ENCODE measurements at regions not wholly inside any gene's neighbourhood (a gene's known extent, or its start where the extent isn't known, plus 50 kb on each side); places are given as distances from the start of the nearest gene placed in this dataset.

DNA sequence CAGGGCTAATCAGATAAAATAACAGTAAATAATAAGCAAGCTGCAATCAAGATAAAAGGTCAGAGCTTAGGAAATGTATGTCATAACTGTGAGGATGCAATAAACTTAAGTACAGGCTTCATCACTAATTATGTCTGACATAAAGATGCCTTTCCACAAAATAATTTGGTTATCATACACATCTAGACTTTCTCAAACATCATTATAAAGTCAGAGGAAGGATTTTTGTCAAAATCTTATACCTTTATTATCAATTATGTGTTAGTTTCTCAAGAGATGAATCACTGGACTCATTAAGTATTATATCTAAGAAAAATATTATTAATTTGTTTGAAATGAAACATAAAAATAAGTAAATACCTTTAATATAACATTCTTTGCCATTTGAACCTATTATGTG, 695.4 kb upstream of the INTU start:
- no peaks in the 10 kb centered on the region for H3K9me3 ChIP-seq (ENCODE audit: insufficient read depth, low read depth, low read length)
- H3K4me1 ChIP-seq (ENCODE audit: insufficient read depth, low read length), result no peaks in the 10 kb centered on the region
- H3K27ac ChIP-seq (ENCODE audit: low read length), result no peak overlapping the region
- H3K36me3 ChIP-seq (ENCODE audit: insufficient read depth, low read depth, low read length), result no peaks in the 10 kb centered on the region
- no peak overlapping the region for H3K9ac ChIP-seq (ENCODE audit: low read depth, low read length)
- no peak overlapping the region for H3K4me3 ChIP-seq (ENCODE audit: low read length)
- no peaks in the 10 kb centered on the region for H3K27me3 ChIP-seq (ENCODE audit: insufficient read depth, low read length)

DNA sequence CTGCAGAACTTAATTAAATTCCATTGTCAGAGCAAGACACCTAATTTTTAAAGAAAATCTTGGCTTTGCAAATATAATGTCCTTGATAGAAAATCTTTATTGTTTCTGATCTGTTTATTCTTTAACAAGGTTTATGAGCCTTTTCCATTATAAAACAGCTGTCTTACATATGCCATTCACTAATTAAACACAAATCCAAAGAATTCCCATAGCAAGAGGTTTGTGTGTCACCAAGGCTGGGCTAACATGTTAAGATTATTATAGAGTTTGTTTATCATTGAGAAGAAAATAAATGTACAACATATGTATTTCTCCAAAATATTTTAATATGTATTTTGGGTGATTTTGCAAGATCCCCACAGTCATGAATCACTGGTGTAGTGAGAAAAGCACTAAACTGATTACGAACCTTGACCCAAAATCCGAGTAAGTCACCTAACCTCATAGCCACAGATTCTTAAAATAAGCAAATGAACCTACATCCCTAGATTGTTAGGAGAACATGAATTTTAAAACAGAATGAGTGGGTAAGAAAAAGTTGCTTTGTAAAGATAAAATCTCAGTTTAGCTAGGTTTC, 694.8 kb upstream of the INTU start:
- Histone ChIP-seq H3K27me3 (ENCODE audit: insufficient read depth, low read length) (no peaks in the 10 kb centered on the region), H3K9me3 (ENCODE audit: insufficient read depth, low read depth, low read length) (no peaks in the 10 kb centered on the region), H3K9ac (ENCODE audit: low read depth, low read length) (no peak overlapping the region), H3K4me3 (ENCODE audit: low read length) (no peak overlapping the region), H3K36me3 (ENCODE audit: insufficient read depth, low read depth, low read length) (no peaks in the 10 kb centered on the region), H3K27ac (ENCODE audit: low read length) (no peak overlapping the region), H3K4me1 (ENCODE audit: insufficient read depth, low read length) (no peaks in the 10 kb centered on the region)

DNA sequence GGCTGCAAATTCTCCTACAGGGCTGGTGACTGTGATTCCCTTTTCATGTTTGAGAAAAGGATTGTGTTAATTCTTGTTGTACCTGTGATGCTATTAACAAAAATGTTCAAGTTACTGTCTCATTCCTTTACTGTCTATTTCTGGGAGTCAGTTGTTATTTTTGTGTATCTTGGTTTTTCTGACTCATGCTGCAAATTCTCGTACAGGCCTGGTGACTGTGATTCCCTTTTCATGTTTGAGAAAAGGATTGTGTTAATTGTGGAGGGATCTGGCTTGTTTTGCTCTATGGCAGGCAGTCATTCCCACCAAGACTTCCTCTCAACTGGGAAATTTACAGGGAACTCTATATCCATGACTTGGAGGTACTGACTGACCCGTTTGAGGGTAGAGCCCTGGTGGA, 693.4 kb upstream of the INTU start:
- Histone ChIP-seq H3K36me3 (ENCODE audit: insufficient read depth, low read depth, low read length) (no peaks in the 10 kb centered on the region), H3K27ac (ENCODE audit: low read length) (no peak overlapping the region), H3K4me3 (ENCODE audit: low read length) (no peak overlapping the region), H3K4me1 (ENCODE audit: insufficient read depth, low read length) (no peaks in the 10 kb centered on the region), H3K27me3 (ENCODE audit: insufficient read depth, low read length) (no peaks in the 10 kb centered on the region), H3K9me3 (ENCODE audit: insufficient read depth, low read depth, low read length) (no peaks in the 10 kb centered on the region), H3K9ac (ENCODE audit: low read depth, low read length) (no peak overlapping the region)

DNA sequence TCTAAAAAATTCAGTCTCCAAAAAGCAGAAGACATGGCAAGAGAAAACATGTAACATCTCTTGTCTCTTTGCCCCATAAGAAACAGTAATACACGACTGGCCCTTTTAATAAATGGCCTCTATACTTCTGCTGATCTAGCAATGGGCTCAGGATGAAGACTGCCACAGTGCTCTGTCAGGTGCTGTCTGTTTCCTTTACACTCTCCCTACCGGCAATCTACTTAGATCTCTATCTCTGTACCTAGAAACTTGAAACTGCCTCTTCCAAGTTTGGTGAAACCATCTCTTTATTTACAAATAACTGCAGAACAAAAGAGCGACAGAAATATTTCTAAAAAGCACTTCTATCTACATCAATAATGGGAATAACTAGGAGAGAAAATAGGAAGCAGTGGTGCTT, 685.2 kb upstream of the INTU start:
- Histone ChIP-seq H3K9me3 (ENCODE audit: insufficient read depth, low read depth, low read length) (no peaks in the 10 kb centered on the region), H3K9ac (ENCODE audit: low read depth, low read length) (no peak overlapping the region), H3K27ac (ENCODE audit: low read length) (no peak overlapping the region), H3K27me3 (ENCODE audit: insufficient read depth, low read length) (no peaks in the 10 kb centered on the region), H3K4me3 (ENCODE audit: low read length) (no peak overlapping the region), H3K36me3 (ENCODE audit: insufficient read depth, low read depth, low read length) (no peaks in the 10 kb centered on the region), H3K4me1 (ENCODE audit: insufficient read depth, low read length) (no peaks in the 10 kb centered on the region)

DNA sequence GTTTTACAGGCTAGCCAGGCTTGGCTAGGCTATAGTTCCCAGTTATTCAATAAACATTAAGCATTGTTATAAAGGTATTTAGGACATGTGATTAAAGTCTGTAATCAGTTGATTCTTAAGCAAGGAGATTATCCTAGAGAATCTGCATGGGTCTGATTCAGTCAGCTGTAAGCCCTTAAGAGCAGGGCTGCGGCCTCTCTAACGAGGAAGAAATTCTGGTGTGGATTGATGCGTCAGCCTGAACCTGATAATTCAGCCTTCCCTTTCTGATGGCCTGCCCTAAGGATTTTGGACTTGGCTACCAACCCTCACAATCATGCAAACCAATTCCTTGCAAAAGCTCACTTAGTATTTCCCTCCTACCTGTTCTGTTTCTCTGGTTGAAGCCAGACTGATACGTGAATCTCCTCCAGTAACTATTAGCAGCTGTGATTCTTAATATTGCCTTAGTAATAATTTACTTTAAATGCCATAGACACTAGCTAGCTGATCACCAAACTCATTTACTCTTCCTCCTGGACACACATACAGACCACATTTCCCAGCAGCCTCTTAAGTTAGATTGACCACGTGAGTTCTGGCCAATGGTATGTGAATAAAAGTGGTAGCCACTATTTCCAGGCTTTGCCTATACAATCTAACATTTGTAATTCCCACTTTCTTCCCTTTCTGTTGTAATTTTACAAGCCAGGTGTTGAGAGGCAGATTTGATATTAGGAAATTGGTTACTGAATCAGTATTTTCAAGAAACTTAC, 678.0 kb upstream of the INTU start:
- no peak overlapping the region for H3K27ac ChIP-seq (ENCODE audit: low read length)
- H3K9ac ChIP-seq (ENCODE audit: low read depth, low read length), result no peak overlapping the region
- H3K36me3 ChIP-seq (ENCODE audit: insufficient read depth, low read depth, low read length), result no peaks in the 10 kb centered on the region
- no peaks in the 10 kb centered on the region for H3K27me3 ChIP-seq (ENCODE audit: insufficient read depth, low read length)
- H3K4me3 ChIP-seq (ENCODE audit: low read length), result no peak overlapping the region
- no peaks in the 10 kb centered on the region for H3K9me3 ChIP-seq (ENCODE audit: insufficient read depth, low read depth, low read length)
- peaks cover 6% of the 10 kb centered on the region; the same call in 1 of the 2 replicates for H3K4me1 ChIP-seq (ENCODE audit: insufficient read depth, low read length)

DNA sequence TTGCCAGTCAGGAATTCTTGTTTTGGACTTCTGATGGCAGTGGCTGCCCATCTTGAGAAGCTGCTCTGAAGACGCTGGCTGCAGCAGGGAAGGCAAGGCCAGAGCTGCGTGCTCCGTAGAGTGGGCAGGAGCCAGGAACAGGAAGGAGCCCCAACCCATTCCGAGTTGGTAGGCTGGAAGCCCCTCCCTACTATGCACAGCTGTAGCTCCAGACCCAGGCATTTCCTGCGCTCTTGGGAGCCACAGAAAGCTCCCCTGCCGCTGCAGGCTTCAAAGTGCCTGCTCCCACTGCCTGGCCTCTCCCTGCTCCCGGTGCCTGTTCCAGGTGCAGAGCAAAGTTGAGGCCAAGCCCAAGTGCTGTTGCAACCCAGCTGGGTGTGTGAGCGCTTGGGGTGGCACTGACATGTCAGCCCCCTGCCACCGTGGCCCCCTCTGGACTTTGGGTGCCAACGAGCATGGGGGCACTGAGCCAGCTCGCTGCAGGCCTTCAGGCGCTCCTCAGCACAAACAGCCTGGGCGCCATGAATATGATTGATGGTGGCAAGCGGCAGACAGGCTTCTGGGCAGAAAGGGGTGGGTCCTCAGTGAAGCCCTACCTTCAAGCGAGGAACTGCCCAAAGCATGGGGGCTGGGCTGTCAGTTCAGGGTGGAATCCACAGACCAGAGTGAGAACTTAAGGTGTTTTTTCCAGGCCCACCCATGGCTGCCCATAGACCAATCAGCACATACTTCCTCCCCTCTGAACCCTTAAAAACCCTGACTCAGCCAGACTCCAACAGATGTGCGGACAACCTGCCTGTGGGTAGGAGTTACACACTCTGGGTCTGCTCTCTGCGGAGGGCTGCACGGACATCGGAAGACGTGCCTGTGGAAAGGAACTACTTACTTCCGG, 677.2 kb upstream of the INTU start:
- no peak overlapping the region for H3K4me3 ChIP-seq (ENCODE audit: low read length)
- H3K36me3 ChIP-seq (ENCODE audit: insufficient read depth, low read depth, low read length), result no peaks in the 10 kb centered on the region
- H3K4me1 ChIP-seq (ENCODE audit: insufficient read depth, low read length), result peaks cover 6% of the 10 kb centered on the region; the same call in 1 of the 2 replicates
- H3K27ac ChIP-seq (ENCODE audit: low read length), result no peak overlapping the region
- no peak overlapping the region for H3K9ac ChIP-seq (ENCODE audit: low read depth, low read length)
- no peaks in the 10 kb centered on the region for H3K27me3 ChIP-seq (ENCODE audit: insufficient read depth, low read length)
- no peaks in the 10 kb centered on the region for H3K9me3 ChIP-seq (ENCODE audit: insufficient read depth, low read depth, low read length)

DNA sequence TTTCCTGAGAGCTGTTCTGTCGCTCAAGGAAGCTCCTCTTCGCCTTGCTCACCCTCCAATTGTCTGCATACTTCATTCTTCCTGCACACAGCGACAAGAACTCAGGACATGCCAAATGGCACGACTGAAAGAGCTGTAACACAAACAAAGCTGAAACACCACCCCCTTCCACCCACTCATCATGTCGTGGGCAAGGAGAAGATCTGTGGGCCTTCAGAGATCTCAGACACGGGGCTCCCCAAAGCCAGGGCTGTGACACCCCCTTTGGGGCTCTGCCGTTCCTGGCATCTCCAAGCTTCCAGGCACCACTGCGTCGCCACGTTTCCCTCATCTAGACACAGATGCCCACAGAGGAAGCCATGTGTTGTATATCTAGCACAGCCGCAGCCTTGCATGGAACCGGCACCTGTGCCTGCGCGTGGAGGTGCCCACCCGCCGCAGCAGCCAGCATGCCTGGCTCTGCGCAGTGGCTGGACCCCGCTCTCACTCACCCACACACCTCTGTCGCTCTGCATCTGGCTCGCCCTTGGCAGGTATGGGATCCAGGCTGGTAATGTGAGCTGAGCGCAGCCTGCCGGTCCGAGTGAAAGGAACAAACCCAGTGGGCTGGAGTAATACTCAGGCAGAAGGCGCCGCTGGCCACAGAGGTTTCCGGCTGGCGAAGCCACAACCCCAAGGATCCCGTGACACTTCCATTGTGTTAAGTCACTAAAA, 676.4 kb upstream of the INTU start:
- H3K4me3 ChIP-seq (ENCODE audit: low read length), result no peak overlapping the region
- no peaks in the 10 kb centered on the region for H3K27me3 ChIP-seq (ENCODE audit: insufficient read depth, low read length)
- no peak overlapping the region for H3K27ac ChIP-seq (ENCODE audit: low read length)
- H3K36me3 ChIP-seq (ENCODE audit: insufficient read depth, low read depth, low read length), result no peaks in the 10 kb centered on the region
- H3K9ac ChIP-seq (ENCODE audit: low read depth, low read length), result no peak overlapping the region
- H3K9me3 ChIP-seq (ENCODE audit: insufficient read depth, low read depth, low read length), result no peaks in the 10 kb centered on the region
- H3K4me1 ChIP-seq (ENCODE audit: insufficient read depth, low read length), result peaks cover 6% of the 10 kb centered on the region; the same call in 1 of the 2 replicates

DNA sequence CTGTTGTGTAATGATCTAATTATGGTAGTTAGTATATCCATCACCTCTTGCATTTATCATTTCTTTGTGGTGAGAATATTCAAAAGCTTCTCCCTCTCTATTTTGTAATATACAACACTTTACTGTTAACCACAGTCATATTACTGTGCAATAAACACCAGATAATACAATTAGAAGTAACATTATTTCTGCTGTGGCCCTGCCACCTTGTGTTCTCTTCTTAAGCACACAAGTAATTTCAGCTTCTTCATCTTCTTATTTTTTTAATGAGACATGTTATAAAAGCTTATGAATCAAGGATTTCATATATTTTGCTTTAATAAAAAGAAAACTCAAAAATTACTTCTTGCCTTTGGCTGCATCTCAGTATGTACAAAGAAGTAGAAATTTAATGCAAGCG, 675.2 kb upstream of the INTU start:
- Histone ChIP-seq H3K27ac (ENCODE audit: low read length) (no peak overlapping the region), H3K9ac (ENCODE audit: low read depth, low read length) (no peak overlapping the region), H3K36me3 (ENCODE audit: insufficient read depth, low read depth, low read length) (no peaks in the 10 kb centered on the region), H3K4me3 (ENCODE audit: low read length) (no peak overlapping the region), H3K27me3 (ENCODE audit: insufficient read depth, low read length) (no peaks in the 10 kb centered on the region), H3K4me1 (ENCODE audit: insufficient read depth, low read length) (peaks cover 6% of the 10 kb centered on the region; the same call in 1 of the 2 replicates), H3K9me3 (ENCODE audit: insufficient read depth, low read depth, low read length) (no peaks in the 10 kb centered on the region)

DNA sequence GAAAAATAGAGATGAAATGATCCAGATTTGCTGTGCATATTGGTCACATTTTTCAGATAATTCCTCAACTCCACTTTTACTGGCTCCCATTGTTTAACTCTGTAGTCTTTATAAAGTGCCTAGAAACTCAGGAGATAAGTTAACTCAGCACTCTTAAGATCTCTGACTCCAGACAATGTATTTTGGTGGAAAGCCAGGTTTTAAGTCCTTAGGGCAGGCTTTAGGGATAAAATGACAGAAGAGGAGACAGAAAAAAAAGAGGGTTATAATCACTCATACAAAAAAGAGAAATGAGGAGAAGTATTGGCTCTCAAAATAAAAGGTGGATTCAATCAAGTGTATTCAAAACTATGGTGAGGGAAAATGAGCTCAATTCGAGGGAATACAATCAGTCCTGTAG, 674.8 kb upstream of the INTU start:
- peaks cover 6% of the 10 kb centered on the region; the same call in 1 of the 2 replicates for H3K4me1 ChIP-seq (ENCODE audit: insufficient read depth, low read length)
- H3K36me3 ChIP-seq (ENCODE audit: insufficient read depth, low read depth, low read length), result no peaks in the 10 kb centered on the region
- H3K4me3 ChIP-seq (ENCODE audit: low read length), result no peak overlapping the region
- no peak overlapping the region for H3K27ac ChIP-seq (ENCODE audit: low read length)
- no peaks in the 10 kb centered on the region for H3K27me3 ChIP-seq (ENCODE audit: insufficient read depth, low read length)
- no peak overlapping the region for H3K9ac ChIP-seq (ENCODE audit: low read depth, low read length)
- H3K9me3 ChIP-seq (ENCODE audit: insufficient read depth, low read depth, low read length), result no peaks in the 10 kb centered on the region

DNA sequence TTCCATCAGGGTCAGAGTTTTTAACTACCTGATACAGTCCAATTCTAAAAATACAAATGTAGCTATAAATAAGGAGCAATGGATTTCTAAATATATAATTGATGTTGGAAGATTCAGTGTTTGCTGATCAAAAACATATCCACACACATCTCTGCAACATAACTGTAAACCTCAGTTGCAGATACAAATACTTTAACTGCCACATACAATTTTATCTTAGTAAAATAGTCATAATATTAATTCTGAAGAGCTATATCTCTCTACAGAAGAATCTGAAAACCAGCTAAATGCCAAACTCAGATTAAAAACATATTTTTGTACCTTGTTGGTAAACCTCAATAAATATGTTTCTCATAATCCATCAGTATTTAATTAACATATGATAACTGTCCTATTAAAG, 674.3 kb upstream of the INTU start:
- H3K4me3 ChIP-seq (ENCODE audit: low read length), result no peak overlapping the region
- no peaks in the 10 kb centered on the region for H3K27me3 ChIP-seq (ENCODE audit: insufficient read depth, low read length)
- H3K27ac ChIP-seq (ENCODE audit: low read length), result no peak overlapping the region
- H3K9ac ChIP-seq (ENCODE audit: low read depth, low read length), result no peak overlapping the region
- no peaks in the 10 kb centered on the region for H3K9me3 ChIP-seq (ENCODE audit: insufficient read depth, low read depth, low read length)
- peaks cover 6% of the 10 kb centered on the region; the same call in 1 of the 2 replicates for H3K4me1 ChIP-seq (ENCODE audit: insufficient read depth, low read length)
- H3K36me3 ChIP-seq (ENCODE audit: insufficient read depth, low read depth, low read length), result no peaks in the 10 kb centered on the region

DNA sequence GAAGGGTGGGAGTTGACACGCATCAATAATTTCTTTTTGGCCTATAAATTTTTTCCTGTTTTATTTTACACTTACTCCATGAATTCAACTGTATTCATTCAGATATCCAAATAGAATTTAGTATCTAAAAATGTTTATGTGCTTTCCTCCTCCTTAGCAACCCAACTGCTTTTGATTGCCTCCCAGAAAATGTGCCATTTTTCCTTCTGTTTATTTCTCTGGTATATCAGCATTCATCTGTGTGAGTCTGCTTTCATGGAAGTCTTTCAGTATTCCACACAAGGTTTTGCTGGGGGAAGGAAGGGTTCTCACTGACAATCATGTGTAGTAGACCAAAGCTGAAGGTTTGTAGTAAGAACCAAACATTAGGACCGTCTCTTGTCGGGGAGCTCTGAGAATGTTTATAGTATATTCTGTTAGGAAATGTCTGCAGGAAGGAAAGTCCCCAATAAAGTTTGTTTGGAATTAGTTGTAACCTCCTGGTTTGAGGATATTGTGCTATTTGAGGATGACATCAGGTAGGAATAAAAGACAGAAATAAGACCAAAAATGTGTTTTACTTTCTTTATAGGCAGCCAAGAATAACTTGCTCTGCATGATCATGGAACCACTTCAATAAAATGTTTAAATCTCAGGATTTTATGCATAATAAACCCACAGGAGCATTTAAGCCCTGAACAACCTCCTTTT, 673.6 kb upstream of the INTU start:
- H3K9ac ChIP-seq (ENCODE audit: low read depth, low read length), result no peak overlapping the region
- no peaks in the 10 kb centered on the region for H3K27me3 ChIP-seq (ENCODE audit: insufficient read depth, low read length)

More for the DNA sequence above, 673.6 kb upstream of the INTU start:
- Histone ChIP-seq H3K4me1 (ENCODE audit: insufficient read depth, low read length) (peaks cover 6% of the 10 kb centered on the region; the same call in 1 of the 2 replicates), H3K9me3 (ENCODE audit: insufficient read depth, low read depth, low read length) (no peaks in the 10 kb centered on the region), H3K36me3 (ENCODE audit: insufficient read depth, low read depth, low read length) (no peaks in the 10 kb centered on the region), H3K27ac (ENCODE audit: low read length) (no peak overlapping the region), H3K4me3 (ENCODE audit: low read length) (no peak overlapping the region)

All from iPS-20b (cell line).